Sigmoid colon (tissue), 4 donors: ENCODE measurements at regions not wholly inside any gene's neighbourhood (a gene's known extent, or its start where the extent isn't known, plus 50 kb on each side); places are given as distances from the start of the nearest gene placed in this dataset.
"Not testable (repeated sequence)": the region's sequence is repeated elsewhere in the genome, so short reads cannot be mapped to it uniquely, and the experiment has no call there.

Experiments used
- CTCF ChIP-seq, 4 experiments: fragments of 450-650 bp in 3 of 4; fragments of 200-600 bp in 1 of 4; IDR thresholded peaks; one replicate each; pipeline ENCODE4 v1.5.1; 2016 to 2019; ENCODE audit warnings: antibody characterized with exemption in 4 of 4, mild to moderate bottlenecking in 3 of 4, moderate library complexity in 2 of 4
- EP300 ChIP-seq, 4 donors: sonication (generic); formaldehyde crosslinking; IDR thresholded peaks; one replicate each; pipeline ENCODE4 v1.6.1; 2017; ENCODE audit warnings: antibody characterized with exemption in 4 of 4
- POLR2A ChIP-seq, 2 donors: fragments of 450-650 bp; IDR thresholded peaks; one replicate each; pipeline ENCODE4 v1.6.1; 2016; ENCODE audit warnings: antibody characterized with exemption in 2 of 2, mild to moderate bottlenecking in 2 of 2, moderate library complexity in 2 of 2
- POLR2AphosphoS5 ChIP-seq, 4 donors: sonication (generic); formaldehyde crosslinking; IDR thresholded peaks; one replicate each; pipeline ENCODE4 v1.6.1; 2017; ENCODE audit warnings: antibody characterized with exemption in 4 of 4

GRCh38 chr4:190119474-190119873 lies 54.1 kb upstream of the DUX4 start:
- not testable (repeated sequence) for TF ChIP-seq CTCF, POLR2AphosphoS5, POLR2A, EP300 (IDR thresholded peaks at IDR 0.05)
